ENCODE measurements at regions not wholly inside any gene's neighbourhood (a gene's known extent, or its start where the extent isn't known, plus 50 kb on each side); places are given as distances from the start of the nearest gene placed in this dataset.

DNA sequence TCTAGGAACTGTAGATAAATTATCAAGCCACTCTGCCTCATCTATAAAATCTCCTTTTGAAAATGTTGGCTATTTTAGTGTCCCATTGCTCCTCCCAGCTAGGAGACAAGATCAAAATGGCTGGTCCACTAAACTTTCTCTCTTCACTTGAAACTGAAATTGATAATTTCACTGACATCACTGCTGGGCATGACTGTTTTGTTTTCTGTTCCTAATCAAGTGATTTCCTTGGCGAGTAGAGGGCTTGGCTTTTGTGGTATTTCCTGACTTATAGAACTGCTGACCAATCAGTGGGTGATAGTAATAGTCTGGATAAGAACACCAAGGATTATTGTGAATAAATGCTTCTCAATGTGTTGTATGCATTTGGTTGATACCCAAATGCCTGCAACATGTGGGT, 2152.9 kb downstream of the ARAP2 start:
- TF ChIP-seq EZH2 (IDR thresholded peaks at IDR 0.05; ENCODE audit: borderline replicate concordance, low read depth, low read length, poor library complexity, severe bottlenecking) (no peak), CTCF (conservative IDR thresholded peaks at IDR 0.05; ENCODE audit: low read depth, low read length) (no peak)
